KMS-11 (cell line): ENCODE measurements at regions not wholly inside any gene's neighbourhood (a gene's known extent, or its start where the extent isn't known, plus 50 kb on each side); places are given as distances from the start of the nearest gene placed in this dataset.

Experiments used
- H2AFZ ChIP-seq: fragments of 200-600 bp; sonication (generic); 2 replicates; pipeline ENCODE4 v1.6.1; 2016; ENCODE audit warnings: antibody characterized with exemption, mixed run types, low read depth
- H3K27ac ChIP-seq: fragments of 200-600 bp; sonication (generic); 2 replicates; pipeline ENCODE4 v1.6.1; 2016; ENCODE audit warnings: mild to moderate bottlenecking, mixed run types
- H3K27me3 ChIP-seq: fragments of 200-600 bp; sonication (generic); 2 replicates; pipeline ENCODE4 v1.6.1; 2017; ENCODE audit warnings: mild to moderate bottlenecking, low read depth, mixed run types, moderate library complexity; ENCODE audit not compliant: insufficient read depth
- H3K36me3 ChIP-seq: fragments of 200-600 bp; sonication (generic); 2 replicates; pipeline ENCODE4 v1.6.1; 2017; ENCODE audit warnings: mild to moderate bottlenecking, mixed run types; ENCODE audit not compliant: insufficient read depth
- H3K4me1 ChIP-seq: fragments of 200-600 bp; sonication (generic); 2 replicates; pipeline ENCODE4 v1.6.1; 2016; ENCODE audit warnings: mild to moderate bottlenecking, low read depth, mixed run types; ENCODE audit not compliant: poor library complexity, severe bottlenecking
- H3K4me2 ChIP-seq: fragments of 200-600 bp; sonication (generic); 2 replicates; pipeline ENCODE4 v1.7.0; 2016; ENCODE audit warnings: mild to moderate bottlenecking, mixed run types
- H3K4me3 ChIP-seq: fragments of 200-600 bp; sonication (generic); IDR thresholded peaks from 2 replicates; pipeline ENCODE4 v1.6.1; 2017; ENCODE audit warnings: low read depth, low read length, mixed read lengths; ENCODE audit not compliant: insufficient read depth
- H3K79me2 ChIP-seq: fragments of 200-600 bp; sonication (generic); 2 replicates; pipeline ENCODE4 v1.6.1; 2016; ENCODE audit warnings: low read depth, mixed run types; ENCODE audit not compliant: insufficient read depth
- H3K9ac ChIP-seq: fragments of 200-600 bp; sonication (generic); 2 replicates; pipeline ENCODE4 v1.6.1; 2016; ENCODE audit warnings: mild to moderate bottlenecking, mixed run types
- H4K20me1 ChIP-seq: fragments of 200-600 bp; sonication (generic); 2 replicates; pipeline ENCODE4 v1.6.1; 2016; ENCODE audit warnings: mild to moderate bottlenecking, mixed run types; ENCODE audit not compliant: insufficient read depth
- TF ChIP-seq, protein P1 (sequence below): fragments of 200-600 bp; sonication (generic); conservative IDR thresholded peaks from 2 replicates; pipeline ENCODE4 v1.6.1; 2017; ENCODE audit warnings: low read depth, mild to moderate bottlenecking, antibody characterized with exemption, low read length, moderate library complexity, mixed read lengths

DNA sequence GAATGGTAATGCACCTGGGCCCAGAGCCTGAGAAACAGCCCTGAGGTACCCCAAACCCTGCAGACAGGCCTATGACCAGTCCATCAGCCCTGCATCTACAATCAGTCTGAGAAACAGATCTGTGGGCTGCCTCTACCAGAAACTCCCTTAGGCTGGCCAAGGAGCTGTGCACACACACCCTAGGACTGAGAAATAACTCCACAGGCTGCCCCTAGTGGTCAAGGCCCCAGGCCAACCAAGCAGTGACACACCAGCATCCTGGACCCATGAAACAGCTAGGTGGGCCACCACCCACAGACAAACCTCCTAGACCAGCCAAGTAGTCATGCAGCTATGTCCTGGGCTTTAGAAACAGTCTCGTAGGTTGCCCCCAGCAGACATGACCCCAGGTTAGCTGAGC is 253.6 kb upstream of the VLDLR start:
- Histone ChIP-seq H3K4me2 (no peak overlapping the region), H2AFZ (no peak overlapping the region), H3K9ac (no peak overlapping the region), H3K79me2 (no peaks in the 10 kb centered on the region), H3K4me3 (no peak overlapping the region), H3K27me3 (no peaks in the 10 kb centered on the region), H4K20me1 (no peaks in the 10 kb centered on the region), H3K36me3 (no peaks in the 10 kb centered on the region), H3K27ac (no peak overlapping the region), H3K4me1 (no peaks in the 10 kb centered on the region)
- TF ChIP-seq, protein P1, sequence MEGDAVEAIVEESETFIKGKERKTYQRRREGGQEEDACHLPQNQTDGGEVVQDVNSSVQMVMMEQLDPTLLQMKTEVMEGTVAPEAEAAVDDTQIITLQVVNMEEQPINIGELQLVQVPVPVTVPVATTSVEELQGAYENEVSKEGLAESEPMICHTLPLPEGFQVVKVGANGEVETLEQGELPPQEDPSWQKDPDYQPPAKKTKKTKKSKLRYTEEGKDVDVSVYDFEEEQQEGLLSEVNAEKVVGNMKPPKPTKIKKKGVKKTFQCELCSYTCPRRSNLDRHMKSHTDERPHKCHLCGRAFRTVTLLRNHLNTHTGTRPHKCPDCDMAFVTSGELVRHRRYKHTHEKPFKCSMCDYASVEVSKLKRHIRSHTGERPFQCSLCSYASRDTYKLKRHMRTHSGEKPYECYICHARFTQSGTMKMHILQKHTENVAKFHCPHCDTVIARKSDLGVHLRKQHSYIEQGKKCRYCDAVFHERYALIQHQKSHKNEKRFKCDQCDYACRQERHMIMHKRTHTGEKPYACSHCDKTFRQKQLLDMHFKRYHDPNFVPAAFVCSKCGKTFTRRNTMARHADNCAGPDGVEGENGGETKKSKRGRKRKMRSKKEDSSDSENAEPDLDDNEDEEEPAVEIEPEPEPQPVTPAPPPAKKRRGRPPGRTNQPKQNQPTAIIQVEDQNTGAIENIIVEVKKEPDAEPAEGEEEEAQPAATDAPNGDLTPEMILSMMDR = no peak

DNA sequence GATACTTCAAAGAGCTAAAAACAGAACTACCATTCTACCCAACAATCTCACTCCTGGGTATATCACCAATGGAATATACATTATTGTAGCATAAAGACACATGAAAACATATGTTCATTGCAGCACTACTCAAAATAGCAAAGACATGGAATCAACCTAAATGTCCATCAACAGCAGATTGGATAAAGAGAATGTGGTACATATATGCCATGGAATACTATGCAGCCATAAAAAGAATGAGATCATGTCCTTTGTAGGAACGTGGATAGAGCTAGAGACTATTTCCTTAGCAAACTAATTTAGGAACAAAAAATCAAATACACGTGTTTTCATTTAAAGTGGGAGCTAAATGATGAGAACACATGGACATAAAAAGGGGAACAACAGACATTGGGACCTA is 247.9 kb upstream of the VLDLR start:
- Histone ChIP-seq H3K9ac (no peak overlapping the region), H3K36me3 (no peaks in the 10 kb centered on the region), H4K20me1 (no peaks in the 10 kb centered on the region), H3K27me3 (no peaks in the 10 kb centered on the region), H3K4me1 (no peaks in the 10 kb centered on the region), H2AFZ (no peak overlapping the region), H3K4me2 (no peak overlapping the region), H3K79me2 (no peaks in the 10 kb centered on the region), H3K27ac (no peak overlapping the region), H3K4me3 (no peak overlapping the region)
- TF ChIP-seq, protein P1 = no peak

DNA sequence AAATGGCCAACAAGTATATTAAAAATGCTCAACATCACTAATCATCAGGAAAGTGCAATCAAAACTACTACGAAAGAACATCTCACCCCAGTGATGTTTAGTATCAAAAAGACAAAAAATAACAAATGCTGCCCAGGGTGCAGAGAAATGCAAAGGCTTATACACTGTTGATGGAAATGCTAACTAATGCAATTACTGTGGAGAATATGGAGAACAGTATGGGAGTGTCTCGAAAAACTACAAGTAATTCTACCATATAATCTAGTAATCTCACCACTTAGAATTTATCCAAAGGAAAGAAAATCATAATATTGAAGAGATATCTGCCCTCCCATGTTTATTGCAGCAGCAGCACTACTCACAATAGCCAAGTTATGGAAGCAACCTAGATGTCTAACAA is 246.5 kb upstream of the VLDLR start:
- TF ChIP-seq, protein P1 = no peak
- no peaks in the 10 kb centered on the region for H3K79me2 ChIP-seq
- H3K4me2 ChIP-seq = no peak overlapping the region
- no peak overlapping the region for H3K27ac ChIP-seq
- H2AFZ ChIP-seq = no peak overlapping the region
- H3K27me3 ChIP-seq = no peaks in the 10 kb centered on the region
- H3K36me3 ChIP-seq = no peaks in the 10 kb centered on the region
- H3K4me3 ChIP-seq = no peak overlapping the region
- H3K9ac ChIP-seq = no peak overlapping the region
- H4K20me1 ChIP-seq = no peaks in the 10 kb centered on the region
- no peaks in the 10 kb centered on the region for H3K4me1 ChIP-seq

DNA sequence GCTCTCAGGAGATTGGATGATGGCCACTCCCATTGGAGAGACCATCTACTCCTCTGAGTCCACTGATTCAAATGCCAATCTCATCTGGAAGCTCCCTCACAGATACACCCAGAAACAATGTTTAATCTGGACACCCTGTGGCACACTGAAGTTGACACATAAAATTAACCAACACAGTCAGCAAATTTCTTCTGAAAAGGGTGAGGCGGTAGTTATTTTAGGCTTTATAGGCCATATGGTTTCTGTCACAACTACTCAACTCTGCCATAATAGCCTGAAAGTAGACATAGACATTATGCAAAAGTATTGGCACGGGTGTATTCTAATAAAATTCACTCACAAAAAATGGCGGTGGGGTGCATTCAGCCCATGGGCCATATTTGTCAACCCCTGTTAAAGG is 244.5 kb upstream of the VLDLR start:
- H3K4me1 ChIP-seq = no peaks in the 10 kb centered on the region
- H3K27ac ChIP-seq = no peak overlapping the region
- H3K9ac ChIP-seq = no peak overlapping the region
- no peak overlapping the region for H3K4me3 ChIP-seq
- no peaks in the 10 kb centered on the region for H3K79me2 ChIP-seq
- H3K27me3 ChIP-seq = no peaks in the 10 kb centered on the region
- H4K20me1 ChIP-seq = no peaks in the 10 kb centered on the region
- no peaks in the 10 kb centered on the region for H3K36me3 ChIP-seq
- no peak overlapping the region for H2AFZ ChIP-seq
- TF ChIP-seq, protein P1 = no peak
- H3K4me2 ChIP-seq = no peak overlapping the region

DNA sequence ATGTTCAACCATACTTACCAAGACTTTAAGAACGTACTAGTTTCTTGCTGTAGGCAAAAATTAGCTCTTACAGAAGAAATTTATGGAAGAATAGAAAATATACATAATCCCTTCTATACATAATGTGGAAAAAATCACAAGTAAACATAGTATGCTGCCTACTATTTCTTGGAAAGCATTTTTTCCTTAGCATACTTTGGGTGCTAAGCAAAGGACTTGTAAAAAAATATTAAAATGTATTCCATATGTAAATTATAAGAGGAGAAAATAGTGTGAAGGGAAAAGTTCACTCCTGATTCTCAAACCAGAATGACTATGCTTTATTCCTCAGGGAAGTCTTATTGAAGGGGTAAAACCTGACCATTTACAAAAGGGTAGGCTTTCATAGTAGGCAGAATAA is 243.8 kb upstream of the VLDLR start:
- H2AFZ ChIP-seq = no peak overlapping the region
- no peak overlapping the region for H3K4me2 ChIP-seq
- H3K79me2 ChIP-seq = no peaks in the 10 kb centered on the region
- H3K36me3 ChIP-seq = no peaks in the 10 kb centered on the region
- H3K4me3 ChIP-seq = no peak overlapping the region
- no peak overlapping the region for H3K27ac ChIP-seq
- H3K27me3 ChIP-seq = no peaks in the 10 kb centered on the region
- no peak overlapping the region for H3K9ac ChIP-seq
- no peaks in the 10 kb centered on the region for H3K4me1 ChIP-seq
- no peaks in the 10 kb centered on the region for H4K20me1 ChIP-seq
- TF ChIP-seq, protein P1 = no peak
